HG02970 (cell line): ENCODE measurements at regions not wholly inside any gene's neighbourhood (a gene's known extent, or its start where the extent isn't known, plus 50 kb on each side); places are given as distances from the start of the nearest gene placed in this dataset.

Source experiments
- ATAC-seq: cut with Tn5 transposase; IDR thresholded peaks from one replicate; pipeline ENCODE4 v1.9.1; 2021; ENCODE audit warnings: mild to moderate bottlenecking, moderate library complexity, moderate number of reproducible peaks; ENCODE audit not compliant: unreplicated experiment, low FRiP score

DNA sequence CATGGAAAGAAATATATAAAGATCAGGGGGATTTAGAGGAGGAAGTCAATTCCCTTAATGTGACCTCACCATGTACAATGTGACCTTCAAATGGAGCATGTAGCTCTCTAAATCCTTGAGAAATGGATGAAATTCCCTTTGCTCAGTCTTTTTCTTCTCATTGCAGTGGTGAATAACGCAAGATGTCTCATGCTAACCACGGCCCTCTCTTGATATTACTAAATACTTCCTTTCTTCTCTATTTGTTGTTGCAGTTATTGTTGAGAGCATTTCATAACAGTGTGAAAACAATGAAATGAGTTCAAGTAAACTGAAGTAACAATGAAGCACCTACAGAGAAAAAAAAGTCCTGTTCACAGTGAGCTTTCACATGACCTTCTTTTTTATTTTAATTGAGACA is 55.6 kb downstream of the ZNF281 start:
- ATAC-seq, result no peak

DNA sequence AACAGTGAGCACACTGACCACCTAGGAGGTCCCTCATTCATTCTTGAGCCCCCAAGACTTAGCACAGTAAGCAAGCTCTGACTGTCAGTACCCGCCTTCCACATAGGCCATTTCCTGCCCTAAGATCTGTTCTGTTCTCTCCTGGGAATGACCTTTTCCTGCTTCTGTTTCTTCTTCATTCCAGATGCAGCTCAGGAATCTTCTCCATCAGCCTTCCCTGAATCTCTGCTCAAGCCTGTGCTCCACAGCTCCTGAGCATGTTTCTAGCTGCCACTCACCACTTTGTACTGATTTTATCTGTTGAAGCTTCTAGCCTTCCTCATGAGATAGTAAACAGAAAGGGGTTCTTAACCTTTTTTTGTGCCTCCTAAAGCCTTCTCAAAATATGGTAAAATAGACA is 56.6 kb downstream of the ZNF281 start:
- ATAC-seq, result no peak

DNA sequence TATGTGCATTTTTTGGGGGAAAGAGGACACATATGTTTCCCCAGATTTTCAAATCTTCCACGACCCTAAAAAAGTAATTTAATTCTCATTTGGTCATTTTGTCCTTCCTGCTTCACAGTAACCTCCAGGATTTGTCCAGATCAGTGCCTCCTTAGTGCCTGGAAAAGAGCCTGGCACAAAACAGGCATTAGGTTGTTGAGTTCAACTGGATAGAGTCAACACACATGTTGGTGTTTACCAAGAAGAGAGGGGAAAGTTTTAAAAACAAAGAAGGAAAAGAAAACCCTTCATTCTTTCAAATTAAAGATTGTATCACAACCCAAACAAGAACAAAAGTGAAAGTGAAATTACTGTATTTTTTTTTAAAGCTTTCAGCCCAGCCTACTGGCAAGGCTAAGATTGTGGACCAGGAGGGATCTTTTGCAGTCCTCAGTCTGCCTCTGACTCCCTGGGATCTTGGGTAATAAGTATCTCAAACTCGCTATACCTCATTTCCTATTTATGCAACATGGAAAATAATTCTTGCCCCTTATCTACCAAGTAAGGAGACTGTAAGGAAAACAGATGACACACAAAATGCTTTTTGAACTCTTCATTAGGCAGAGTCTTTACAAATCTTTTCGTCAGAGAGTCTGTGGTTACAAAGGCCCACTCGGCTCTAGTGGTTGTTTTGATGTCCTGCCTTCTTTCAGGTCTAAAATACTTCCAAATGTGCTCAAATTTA is 57.8 kb downstream of the ZNF281 start:
- no peak for ATAC-seq

DNA sequence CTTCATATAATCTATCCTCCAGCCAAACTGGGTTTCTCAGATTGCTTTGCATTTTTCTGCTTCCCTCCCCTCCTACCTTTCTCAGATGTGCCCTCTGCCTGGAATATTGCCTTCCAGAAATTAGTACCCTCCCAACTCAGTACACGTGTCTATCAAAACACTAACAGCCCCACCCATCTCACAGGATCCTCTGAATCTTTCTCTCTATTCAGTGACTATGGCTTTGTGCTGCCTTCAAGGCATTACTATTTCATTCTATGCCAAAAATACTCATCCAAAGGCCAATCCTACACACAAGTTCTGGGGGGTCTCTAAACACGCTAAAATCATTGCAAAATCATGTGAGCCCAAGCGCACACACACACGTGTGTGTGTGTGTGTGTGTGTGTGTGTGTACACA is 58.4 kb downstream of the ZNF281 start:
- no peak for ATAC-seq

GRCh38 chr1:200346700-200347099 is 63.1 kb downstream of the ZNF281 start:
- ATAC-seq, result no peak

GRCh38 chr1:200345520-200345919 is 64.3 kb downstream of the ZNF281 start:
- ATAC-seq, result no peak

DNA sequence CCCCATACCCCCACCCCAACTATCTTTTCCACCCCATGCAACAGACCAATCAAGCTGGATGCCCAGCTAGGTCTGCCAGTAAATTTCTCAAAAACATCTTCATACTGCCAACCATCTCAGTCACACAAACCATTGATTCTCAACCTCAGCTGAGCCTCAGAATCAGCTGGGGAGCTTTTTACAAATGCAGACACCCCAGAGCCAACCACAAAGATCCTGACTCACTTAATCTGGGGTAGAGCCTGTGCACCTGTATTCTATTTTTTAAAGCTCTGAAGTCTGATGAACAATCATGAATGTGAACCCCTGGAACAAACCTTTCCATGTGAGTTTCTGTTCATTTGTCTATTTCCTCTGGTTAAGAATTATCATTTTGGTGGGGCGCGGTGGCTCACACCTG is 66.0 kb downstream of the ZNF281 start:
- ATAC-seq, result no peak

DNA sequence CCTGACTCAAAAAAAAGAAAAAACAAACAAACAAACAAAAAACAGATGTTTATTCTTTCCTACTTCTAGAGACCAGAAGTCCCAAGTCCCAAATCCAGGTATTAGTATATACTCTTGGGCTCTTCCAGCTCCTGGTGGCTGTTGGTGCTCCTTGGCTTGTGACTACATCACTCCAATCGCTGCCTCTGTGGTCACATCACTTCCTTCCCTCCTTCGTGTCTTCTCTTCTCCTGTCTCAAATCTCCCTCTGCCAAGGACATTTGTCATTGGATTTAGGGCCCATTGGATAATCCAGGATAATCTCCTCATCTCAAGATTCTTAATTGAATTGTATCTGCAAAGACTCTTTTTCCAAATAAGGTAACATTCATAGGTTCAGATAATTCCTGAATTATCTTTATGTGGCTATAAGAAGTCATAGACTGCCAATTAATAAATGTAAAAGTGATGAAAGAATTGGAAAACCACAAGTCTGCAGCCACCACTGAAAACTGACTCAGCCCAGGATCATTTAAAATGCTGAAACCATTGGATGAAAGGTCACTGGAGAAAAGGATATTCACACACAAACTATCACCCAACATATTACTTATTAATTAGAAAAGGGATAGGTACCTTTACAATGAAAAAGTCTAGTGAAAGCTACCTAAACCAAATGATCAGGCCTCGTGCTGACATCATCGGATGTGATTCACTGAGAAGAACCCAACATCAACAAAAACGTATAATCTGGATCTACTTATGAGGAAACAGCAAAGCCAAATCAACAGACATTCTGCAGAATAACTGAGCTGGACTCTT is 67.1 kb downstream of the ZNF281 start:
- no peak for ATAC-seq

GRCh38 chr1:200338451-200338850 is 71.4 kb downstream of the ZNF281 start:
- no peak for ATAC-seq

DNA sequence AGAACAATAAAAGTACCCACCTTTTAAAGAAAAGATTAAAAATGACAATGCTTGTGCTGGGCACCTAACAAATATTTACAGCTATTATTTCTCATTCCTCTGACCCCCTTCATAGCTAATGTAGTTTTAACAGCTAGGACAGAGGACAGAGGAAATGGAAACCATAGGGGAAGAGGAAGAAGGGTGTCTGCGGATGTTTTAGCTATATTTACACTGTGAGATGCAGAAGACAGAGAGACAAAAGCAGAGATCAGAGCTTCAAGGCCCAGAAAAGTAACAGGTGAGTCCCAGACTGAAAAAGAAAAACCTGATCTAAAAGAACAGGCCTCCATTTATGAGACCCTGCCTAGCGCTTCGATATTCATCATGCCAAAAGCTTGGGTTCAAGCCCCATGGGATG is 72.0 kb downstream of the ZNF281 start:
- no peak for ATAC-seq

DNA sequence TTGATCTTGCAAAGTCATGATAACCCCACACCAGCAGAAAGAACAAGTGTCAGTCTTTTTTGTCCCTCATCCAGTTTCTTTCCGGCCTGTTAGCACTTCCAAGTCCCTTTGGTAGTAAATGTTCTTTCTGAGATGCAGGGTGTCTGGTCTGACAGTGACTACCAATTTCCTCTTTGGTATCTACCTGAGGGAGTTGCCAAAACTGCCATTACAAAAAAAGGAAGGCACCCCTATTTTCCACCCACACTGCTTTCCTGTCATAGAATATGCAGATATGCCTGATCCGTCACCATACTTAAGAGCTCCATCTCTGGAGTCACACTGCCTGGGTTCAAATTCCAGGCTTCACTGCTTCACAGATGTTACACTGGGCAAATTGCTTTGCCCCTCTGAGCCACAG is 72.4 kb downstream of the ZNF281 start:
- no peak for ATAC-seq

DNA sequence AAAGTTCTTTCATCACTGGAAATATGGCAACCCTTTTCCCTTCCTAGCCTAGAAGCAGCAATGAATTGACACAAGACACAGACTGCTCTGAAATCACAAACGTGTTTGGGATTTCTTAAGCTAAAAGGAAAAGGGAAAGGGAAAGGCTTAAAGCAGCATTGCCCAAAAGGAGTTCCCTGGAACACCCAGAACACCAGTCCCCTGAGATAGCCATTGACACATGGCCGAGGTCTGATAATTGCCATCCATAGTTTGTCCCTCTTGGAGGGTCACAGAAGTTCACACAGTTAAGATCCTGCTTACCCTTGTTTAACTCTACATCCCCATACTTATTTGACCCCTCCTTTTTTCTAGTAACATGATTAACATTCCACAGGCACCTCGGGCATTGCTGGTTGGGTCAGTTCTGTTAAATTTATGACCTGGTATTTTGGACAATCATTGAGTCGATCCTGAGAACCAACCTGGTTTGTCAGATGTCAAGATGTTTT is 72.9 kb downstream of the ZNF281 start:
- no peak for ATAC-seq

- ATAC-seq, result no peak
These were observed 73.6 kb downstream of the ZNF281 start for GRCh38 chr1:200336101-200336845.

DNA sequence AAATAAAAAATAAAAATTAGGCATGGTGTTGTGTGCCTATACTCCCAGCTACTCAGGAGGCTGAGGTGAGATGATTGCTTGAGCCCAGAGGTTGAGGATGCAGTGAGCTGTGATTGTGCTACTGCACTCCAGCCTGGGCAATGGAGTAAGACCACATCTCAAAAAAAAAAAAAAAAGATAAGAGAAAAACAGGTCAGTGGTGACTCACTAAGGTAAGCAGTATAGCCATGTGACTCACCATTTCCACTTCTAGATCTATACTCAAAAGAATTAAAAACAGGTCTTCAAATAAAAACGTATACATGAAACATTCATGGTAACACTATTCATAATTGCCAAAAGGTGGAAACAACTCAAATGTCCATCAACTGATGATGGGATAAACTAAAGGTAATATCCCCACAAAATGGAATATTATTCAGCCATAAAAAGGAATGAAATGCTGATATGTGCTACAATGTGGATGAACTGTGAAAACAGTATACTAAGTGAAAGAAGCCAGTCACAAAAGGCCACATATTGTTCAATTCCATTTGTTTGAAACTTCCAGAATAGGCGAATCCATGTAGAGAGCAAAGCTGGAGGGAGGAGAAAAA is 75.1 kb downstream of the ZNF281 start:
- no peak for ATAC-seq

DNA sequence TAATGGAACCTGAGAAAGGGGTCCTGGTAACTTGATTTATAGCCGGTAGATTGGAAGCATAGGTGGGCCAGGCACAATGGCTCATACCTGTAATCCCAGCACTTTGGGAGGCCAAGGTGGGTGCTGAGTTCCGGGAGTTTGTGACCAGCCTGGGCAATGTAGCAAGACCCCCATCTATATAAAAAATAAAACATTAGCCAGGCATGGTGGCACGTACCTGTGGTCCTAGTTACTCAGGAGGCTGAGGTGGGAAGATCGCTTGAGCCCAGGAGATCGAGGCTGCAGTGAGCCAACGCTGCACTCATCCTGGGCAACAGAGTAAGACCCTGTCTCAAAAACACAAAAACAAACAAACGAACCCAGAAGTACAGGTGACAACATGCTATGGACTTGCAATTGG is 76.5 kb downstream of the ZNF281 start:
- no peak for ATAC-seq

DNA sequence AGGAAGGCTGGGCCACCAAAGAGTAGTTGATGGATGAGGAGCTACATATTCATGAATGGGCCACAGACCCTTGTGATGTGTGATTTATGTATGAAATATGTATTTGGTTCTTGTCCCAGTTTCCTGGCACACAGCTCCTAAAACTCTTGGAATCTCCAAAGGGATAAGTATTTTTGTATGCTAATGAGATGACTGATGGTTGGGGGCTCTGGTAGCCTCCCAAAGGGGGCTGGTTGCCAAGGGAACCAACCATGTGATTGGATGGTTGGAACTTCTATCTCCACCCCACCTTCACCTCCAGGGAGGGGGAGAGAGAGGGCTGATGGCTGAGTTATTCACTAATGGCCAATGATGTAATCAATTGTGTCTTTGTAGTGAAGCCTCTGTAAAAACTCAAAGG is 77.1 kb downstream of the ZNF281 start:
- ATAC-seq, result no peak

- no peak for ATAC-seq
These were observed 79.0 kb downstream of the ZNF281 start for GRCh38 chr1:200330741-200331428.

DNA sequence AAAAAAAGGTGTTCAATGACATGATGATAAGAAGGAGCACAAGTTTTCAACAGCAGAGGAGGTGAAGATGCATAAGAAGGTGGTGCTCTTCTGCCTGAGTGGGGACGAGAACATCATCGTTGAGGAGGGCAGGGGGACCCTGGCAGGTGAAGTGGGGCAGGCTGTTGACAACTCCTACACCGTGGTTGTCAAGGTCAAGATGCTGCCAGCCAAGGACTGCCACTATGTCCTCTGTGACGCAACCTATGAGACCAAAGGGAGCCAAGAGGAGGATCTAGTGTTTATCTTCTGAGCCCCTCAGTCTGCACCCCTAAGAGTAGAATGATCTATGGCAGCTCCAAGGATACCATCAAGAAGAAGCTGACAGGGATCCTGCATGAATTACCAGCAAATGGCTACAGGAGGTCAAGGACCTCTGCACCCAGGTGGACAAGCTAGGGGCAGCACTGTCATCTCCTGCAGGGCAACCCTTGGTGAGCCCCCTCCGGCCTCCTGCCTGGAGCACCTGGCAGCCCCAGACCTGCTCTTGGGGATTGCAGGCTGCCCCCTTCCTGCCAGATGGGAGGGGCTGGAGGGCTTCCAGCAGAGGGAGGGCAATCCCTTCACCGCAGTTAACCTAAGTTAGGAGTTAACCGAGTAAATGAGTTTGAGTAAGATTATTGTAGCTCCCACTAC is 80.5 kb downstream of the ZNF281 start:
- ATAC-seq, result no peak

GRCh38 chr1:200328379-200328778 is 81.5 kb downstream of the ZNF281 start:
- no peak for ATAC-seq
